Aorta (tissue), 5 donors: ENCODE measurements at regions not wholly inside any gene's neighbourhood (a gene's known extent, or its start where the extent isn't known, plus 50 kb on each side); places are given as distances from the start of the nearest gene placed in this dataset.

Source experiments
- ATAC-seq: fragments of 200-7000 bp; cut with Tn5 transposase; one replicate; pipeline ENCODE4 v1.9.1; 2022; ENCODE audit warnings: moderate library complexity; ENCODE audit not compliant: low FRiP score
- DNase-seq, 2 donors: peaks; one replicate each; pipeline ENCODE4 v3.0.0-alpha.2; 2020
- H3K27ac ChIP-seq, 2 donors: one replicate each; pipeline ENCODE4 v1.5.1; 2013; ENCODE audit warnings: low read length in 2 of 2, mild to moderate bottlenecking in 2 of 2, moderate library complexity in 2 of 2, control low read depth in 1 of 2, inconsistent platforms in 1 of 2, low read depth in 1 of 2
- H3K27me3 ChIP-seq, 2 donors: one replicate each; pipeline ENCODE4 v1.6.1; 2013; ENCODE audit warnings: control low read depth in 1 of 2, low read length in 1 of 2, mild to moderate bottlenecking in 1 of 2, moderate library complexity in 1 of 2; ENCODE audit not compliant: insufficient read depth in 2 of 2, control insufficient read depth in 1 of 2
- H3K36me3 ChIP-seq, 2 donors: one replicate each; pipeline ENCODE4 v1.6.1; 2013; ENCODE audit warnings: control low read depth in 1 of 2, low read length in 1 of 2, mild to moderate bottlenecking in 1 of 2; ENCODE audit not compliant: insufficient read depth in 2 of 2, control insufficient read depth in 1 of 2
- H3K4me1 ChIP-seq, 2 donors: one replicate each; pipeline ENCODE4 v1.6.1; 2013; ENCODE audit warnings: low read length in 2 of 2, control low read depth in 1 of 2, mild to moderate bottlenecking in 1 of 2, moderate library complexity in 1 of 2; ENCODE audit not compliant: insufficient read depth in 2 of 2, control insufficient read depth in 1 of 2
- H3K4me3 ChIP-seq, 2 donors: one replicate each; pipeline ENCODE4 v1.5.1; 2013; ENCODE audit warnings: low read length in 2 of 2, control low read depth in 1 of 2, mild to moderate bottlenecking in 1 of 2
- H3K9me3 ChIP-seq: one replicate; pipeline ENCODE4 v1.6.1; 2013; ENCODE audit warnings: mild to moderate bottlenecking, low read length; ENCODE audit not compliant: control insufficient read depth
- WGBS, 2 donors: extraction: QIAGEN DNeasy Blood & Tissue Kit; methylation state at CpG; one replicate each; pipeline ENCODE4 v1.1.7; 2013; 5-methylcytosine and 5-hydroxymethylcytosine counted together
- intact Hi-C, 2 donors: fragments of 100-400 bp; cut with DNase I; formaldehyde crosslinking; loops; one replicate each; pipeline versions ENCODE4 v1.14.2 to v1.15.0; 2022
- donor health status: healthy with polysubstance abuse.
- donor health status: Bipolar disorder and iron deficiency.
- donor health status: DM: no; HTN: no; CAD: no.
- donor health status: DM: no; HTN: no; CAD: no.
- donor health status: DM: yes; HTN: yes; CAD: no.

- 54 to 56% methylated on average over 5 of the region's 5 CpGs for whole genome bisulfite sequencing, 2 donors
- no peaks in the 10 kb centered on the region for H3K9me3 ChIP-seq
- intact Hi-C loops = no loop called here
- no peak overlapping the region for H3K27ac ChIP-seq
- ATAC-seq = no peak
- no peak for DNase-seq
- no peaks in the 10 kb centered on the region for H3K27me3 ChIP-seq
- H3K36me3 ChIP-seq = no peaks in the 10 kb centered on the region
- H3K4me3 ChIP-seq = no peak overlapping the region
- no peaks in the 10 kb centered on the region for H3K4me1 ChIP-seq
Measured at GRCh38 chr16:9264067-9264466, 172.6 kb downstream of the HAPSTR1 start.

GRCh38 chr16:9268446-9268845 is 177.0 kb downstream of the HAPSTR1 start:
- no peak for DNase-seq
- H3K27ac ChIP-seq = no peak overlapping the region
- intact Hi-C loops = no loop called here
- no peaks in the 10 kb centered on the region for H3K4me1 ChIP-seq
- H3K4me3 ChIP-seq = no peak overlapping the region
- H3K27me3 ChIP-seq = no peaks in the 10 kb centered on the region
- H3K9me3 ChIP-seq = no peaks in the 10 kb centered on the region
- 28 to 29% methylated on average over 4 of the region's 4 CpGs for whole genome bisulfite sequencing, 2 donors
- no peak for ATAC-seq
- no peaks in the 10 kb centered on the region for H3K36me3 ChIP-seq

GRCh38 chr16:9270424-9270823 is 179.0 kb downstream of the HAPSTR1 start:
- Histone ChIP-seq H3K4me1 (no peaks in the 10 kb centered on the region), H3K9me3 (no peaks in the 10 kb centered on the region), H3K27me3 (no peaks in the 10 kb centered on the region), H3K36me3 (no peaks in the 10 kb centered on the region), H3K27ac (no peak overlapping the region), H3K4me3 (no peak overlapping the region)
- ATAC-seq (no peak), DNase-seq (no peak)
- 73 to 79% methylated on average over 2 of the region's 2 CpGs for WGBS, 2 donors
- intact Hi-C loops = no loop called here

DNA sequence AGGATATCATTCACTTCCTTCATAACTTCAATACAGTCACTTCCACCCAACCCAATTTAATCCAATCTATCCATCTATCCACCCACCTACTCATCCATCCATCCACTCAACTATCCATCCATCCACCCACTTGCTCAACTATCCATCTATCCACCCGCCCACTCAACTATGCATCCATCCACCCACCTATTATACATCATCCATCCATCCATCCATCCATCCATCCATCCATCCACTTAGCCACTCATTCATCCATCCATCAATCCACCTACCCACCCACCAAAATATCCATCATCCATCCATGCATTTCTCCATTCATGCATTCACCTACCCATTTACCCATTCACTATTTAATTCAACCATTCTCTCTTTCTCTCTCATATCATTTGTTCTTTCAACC is 179.5 kb downstream of the HAPSTR1 start:
- intact Hi-C loops = no loop called here
- DNase-seq = no peak
- H3K9me3 ChIP-seq = no peaks in the 10 kb centered on the region
- no peak overlapping the region for H3K4me3 ChIP-seq
- no peaks in the 10 kb centered on the region for H3K27me3 ChIP-seq
- no peak overlapping the region for H3K27ac ChIP-seq
- H3K36me3 ChIP-seq = no peaks in the 10 kb centered on the region
- 100% methylated on average over 1 of the region's 1 CpG for WGBS, 2 donors
- H3K4me1 ChIP-seq = no peaks in the 10 kb centered on the region
- no peak for ATAC-seq

GRCh38 chr16:9271841-9272240 is 180.4 kb downstream of the HAPSTR1 start:
- no peak for DNase-seq
- intact Hi-C loops = no loop called here
- Histone ChIP-seq H3K4me1 (no peaks in the 10 kb centered on the region), H3K4me3 (no peak overlapping the region), H3K27me3 (no peaks in the 10 kb centered on the region), H3K36me3 (no peaks in the 10 kb centered on the region), H3K9me3 (no peaks in the 10 kb centered on the region), H3K27ac (no peak overlapping the region)
- 60 to 76% methylated on average over 3 of the region's 3 CpGs for WGBS, 2 donors
- no peak for ATAC-seq

- 76 to 78% methylated on average over 7 of the region's 7 CpGs for WGBS, 2 donors
- no peak for DNase-seq
Measured at GRCh38 chr16:9275377-9275776, 183.9 kb downstream of the HAPSTR1 start.

DNA sequence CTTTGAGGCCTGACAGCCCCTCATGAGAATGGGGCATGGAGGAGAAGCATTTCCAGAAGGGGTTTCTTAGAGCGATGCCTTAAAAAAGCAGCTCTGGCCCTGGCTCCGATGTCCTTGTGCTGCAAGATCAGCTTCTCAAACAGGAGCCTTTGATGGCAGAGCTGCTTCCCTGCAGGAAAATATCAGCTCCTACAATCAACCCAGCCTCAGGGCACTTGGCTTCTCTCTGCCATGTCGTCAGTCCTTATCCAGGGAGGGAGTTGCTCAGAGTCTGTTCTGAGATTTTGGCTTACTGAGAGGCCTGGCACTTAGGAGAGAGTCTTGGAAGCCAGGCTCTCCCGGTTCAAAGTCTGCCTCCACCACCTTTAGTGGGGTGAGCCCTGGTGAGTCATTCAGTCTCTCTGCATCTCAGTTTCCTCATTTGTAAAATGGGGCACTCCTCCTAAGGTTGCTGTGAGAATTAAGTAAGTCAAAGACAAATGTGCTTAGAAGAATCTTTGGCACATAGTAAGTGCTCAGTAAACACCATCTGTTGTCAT is 184.4 kb downstream of the HAPSTR1 start:
- intact Hi-C loops = no loop called here
- ATAC-seq (no peak), DNase-seq (no peak)
- H3K27me3 ChIP-seq = no peaks in the 10 kb centered on the region
- no peaks in the 10 kb centered on the region for H3K36me3 ChIP-seq
- WGBS, 2 donors = 43 to 58% methylated on average over 4 of the region's 4 CpGs
- no peaks in the 10 kb centered on the region for H3K9me3 ChIP-seq
- no peak overlapping the region for H3K4me3 ChIP-seq
- no peaks in the 10 kb centered on the region for H3K4me1 ChIP-seq
- no peak overlapping the region for H3K27ac ChIP-seq

More at GRCh38 chr16:9275377-9275776, 183.9 kb downstream of the HAPSTR1 start:
- no peak for ATAC-seq
- Histone ChIP-seq H3K27me3 (no peaks in the 10 kb centered on the region), H3K4me3 (no peak overlapping the region), H3K9me3 (no peaks in the 10 kb centered on the region), H3K36me3 (no peaks in the 10 kb centered on the region), H3K4me1 (no peaks in the 10 kb centered on the region), H3K27ac (no peak overlapping the region)
- intact Hi-C loops = no loop called here

DNA sequence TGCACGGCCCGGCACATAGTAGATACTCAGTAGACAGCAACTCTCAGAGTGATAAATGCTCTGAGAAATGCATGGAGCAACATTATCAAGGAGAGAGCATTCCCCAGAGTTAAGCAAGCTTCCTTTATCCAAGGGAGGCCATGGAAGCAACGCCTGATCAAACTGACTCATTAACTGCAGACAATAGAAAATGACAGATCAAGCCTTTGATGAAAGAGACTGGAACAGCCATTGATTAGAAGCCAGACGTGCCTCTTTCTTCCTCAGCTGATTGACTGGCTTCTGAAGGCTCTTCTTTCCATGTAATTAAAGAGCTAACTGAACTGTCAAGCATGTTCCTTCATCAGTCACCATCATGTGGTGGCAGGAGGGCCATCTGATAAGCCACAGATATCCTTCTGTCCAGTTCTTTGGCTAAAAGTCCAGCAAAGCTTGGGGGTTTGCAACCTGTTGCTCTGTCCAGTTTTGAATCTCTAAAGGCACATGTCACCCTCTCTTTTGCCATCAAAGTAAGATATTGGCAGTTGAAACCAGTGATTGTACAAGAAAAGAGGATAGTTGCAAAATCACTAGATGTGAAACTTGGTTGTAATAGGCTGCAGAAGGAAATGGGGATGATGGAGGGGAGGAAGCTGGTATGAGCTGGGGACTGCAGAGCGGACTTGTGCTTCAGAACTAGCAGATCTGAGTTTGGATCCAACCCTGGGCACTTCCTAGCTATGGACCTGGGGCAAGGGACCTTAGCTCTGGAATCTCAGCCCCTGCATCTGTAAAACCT is 188.0 kb downstream of the HAPSTR1 start:
- 62 to 72% methylated on average over 5 of the region's 5 CpGs for WGBS, 2 donors
- Histone ChIP-seq H3K4me3 (no peak overlapping the region), H3K27ac (no peak overlapping the region), H3K27me3 (no peaks in the 10 kb centered on the region), H3K4me1 (no peaks in the 10 kb centered on the region), H3K9me3 (peaks cover 1% of the 10 kb centered on the region), H3K36me3 (no peaks in the 10 kb centered on the region)
- DNase-seq = no peak
- intact Hi-C loops = no loop called here
- no peak for ATAC-seq

DNA sequence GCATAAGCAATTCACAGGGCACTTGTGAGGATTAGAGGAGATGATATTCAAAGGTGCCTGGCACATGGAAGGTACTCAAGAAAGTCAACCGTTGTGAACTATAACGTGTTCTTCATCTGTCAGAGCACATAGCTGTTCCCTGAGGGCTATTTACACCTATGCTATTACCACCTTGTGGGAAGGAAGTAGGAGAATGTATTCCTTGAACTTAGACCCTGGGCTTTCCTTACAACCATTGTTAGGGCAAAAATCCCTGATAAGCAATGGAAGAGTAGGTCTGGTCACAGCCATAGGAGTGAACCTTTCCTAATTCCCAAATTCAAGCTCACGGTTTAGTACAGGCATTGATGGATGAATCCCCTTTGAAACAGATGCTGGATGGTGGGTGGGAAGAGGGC is 188.6 kb downstream of the HAPSTR1 start:
- Histone ChIP-seq H3K9me3 (peaks cover 1% of the 10 kb centered on the region), H3K27me3 (no peaks in the 10 kb centered on the region), H3K4me3 (no peak overlapping the region), H3K4me1 (no peaks in the 10 kb centered on the region), H3K36me3 (no peaks in the 10 kb centered on the region), H3K27ac (no peak overlapping the region)
- no peak for DNase-seq
- no peak for ATAC-seq
- WGBS, 2 donors = 80% methylated on average over 3 of the region's 3 CpGs
- intact Hi-C loops = no loop called here
